NCI-H748 treated with DMSO at 0.1 percent for 48 hours (cell line): ENCODE measurements at regions not wholly inside any gene's neighbourhood (a gene's known extent, or its start where the extent isn't known, plus 50 kb on each side); places are given as distances from the start of the nearest gene placed in this dataset.
A peak's percentile ranks its signal among the peaks of the same experiment; 100 is the strongest.
"Not testable (repeated sequence)": the region's sequence is repeated elsewhere in the genome, so short reads cannot be mapped to it uniquely, and the experiment has no call there.

Experiments
- DNase-seq: peaks from one replicate; lab custom pipeline; 2025; lab: John Stamatoyannopoulos, UW

GRCh38 chr11:34830648-34831047, 85.5 kb downstream of the APIP start:
- no peak for DNase-seq

GRCh38 chr11:34830035-34830434, 86.1 kb downstream of the APIP start:
- no peak for DNase-seq

- DNase-seq: no peak
Observed at GRCh38 chr11:34827228-34827627, 89.0 kb downstream of the APIP start.

- DNase-seq: no peak
Observed at GRCh38 chr11:34826384-34826726, 89.8 kb downstream of the APIP start.

- DNase-seq: no peak
Observed at GRCh38 chr11:34825670-34826383, 90.4 kb downstream of the APIP start.

- DNase-seq: no peak
Observed at GRCh38 chr11:34825315-34825669, 90.9 kb downstream of the APIP start.

GRCh38 chr11:34824425-34824824, 91.8 kb downstream of the APIP start:
- no peak for DNase-seq

- no peak for DNase-seq
Observed at GRCh38 chr11:34823639-34824038, 92.5 kb downstream of the APIP start.

- no peak for DNase-seq
Observed at GRCh38 chr11:34823197-34823596, 93.0 kb downstream of the APIP start.

GRCh38 chr11:34819740-34820482, 96.3 kb downstream of the APIP start:
- no peak for DNase-seq

GRCh38 chr11:34817812-34818211, 98.4 kb downstream of the APIP start:
- not testable (repeated sequence) for DNase-seq

- no peak for DNase-seq
Observed at GRCh38 chr11:34816698-34817213, 99.4 kb downstream of the APIP start.

GRCh38 chr11:34812905-34813576, 103.1 kb downstream of the APIP start:
- DNase-seq: no peak

GRCh38 chr11:34811858-34812257, 104.3 kb downstream of the APIP start:
- no peak for DNase-seq

- DNase-seq: no peak
Observed at GRCh38 chr11:34810107-34810562, 106.0 kb downstream of the APIP start.

- DNase-seq: no peak
Observed at GRCh38 chr11:34809191-34810106, 106.7 kb downstream of the APIP start.

- DNase-seq: no peak
Observed at GRCh38 chr11:34806875-34807274, 109.3 kb downstream of the APIP start.

- no peak for DNase-seq
Observed at GRCh38 chr11:34805937-34806336, 110.2 kb downstream of the APIP start.

GRCh38 chr11:34799848-34800247, 116.3 kb downstream of the APIP start:
- no peak for DNase-seq

GRCh38 chr11:34798985-34799384, 117.2 kb downstream of the APIP start:
- peak; percentile 46 for DNase-seq

GRCh38 chr11:34797497-34797896, 118.7 kb downstream of the APIP start:
- not testable (repeated sequence) for DNase-seq

- DNase-seq: no peak
Observed at GRCh38 chr11:34795641-34796040, 120.5 kb downstream of the APIP start.
